ENCODE measurements at regions not wholly inside any gene's neighbourhood (a gene's known extent, or its start where the extent isn't known, plus 50 kb on each side); places are given as distances from the start of the nearest gene placed in this dataset.

DNA sequence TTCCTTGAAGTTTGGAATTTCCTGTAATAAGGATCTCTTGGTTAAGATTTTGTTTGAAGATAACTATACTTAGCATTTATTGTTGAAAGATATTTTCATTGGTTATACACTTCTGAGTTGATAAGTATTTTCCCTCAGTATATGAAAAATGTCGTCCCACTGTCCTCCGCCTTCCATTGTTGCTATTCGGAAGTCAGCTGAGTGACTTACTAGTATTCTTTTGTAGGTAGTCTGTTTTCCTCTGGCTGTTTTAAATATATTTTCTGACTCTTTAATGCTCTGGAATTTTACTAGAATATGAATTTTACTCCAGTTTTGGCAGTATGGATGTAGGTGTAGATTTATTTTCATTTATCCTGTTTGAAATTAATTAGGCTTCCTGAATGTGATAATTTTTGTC lies 498.7 kb upstream of the NFIA start:
- Histone ChIP-seq H3K14ac (ENCODE audit: insufficient read length) (no peak overlapping the region), H2BK120ac (replicated peaks; ENCODE audit: low read depth, low read length) (no peak overlapping the region), H2AK5ac (ENCODE audit: low read depth, low read length) (no peak overlapping the region), H3K27me3 (replicated peaks in 1 of 4; ENCODE audit: control insufficient read depth in 3 of 4, extremely low read depth in 1 of 4, insufficient read depth in 3 of 4, low read length in 3 of 4) (no peaks in the 10 kb centered on the region), H3K36me3 (ENCODE audit: control insufficient read depth in 2 of 4, insufficient read depth in 4 of 4, low read length in 3 of 4) (no peaks in the 10 kb centered on the region), H4K8ac (ENCODE audit: extremely low read depth, insufficient read depth, low read length) (no peak overlapping the region), H4K5ac (ENCODE audit: insufficient read length, low read depth, low read length) (no peak overlapping the region), H3K4me2 (ENCODE audit: insufficient read depth in 1 of 2, low read depth in 2 of 2, low read length in 2 of 2) (no peak overlapping the region), H2BK20ac (ENCODE audit: low read length) (no peak overlapping the region), H3K27ac (ENCODE audit: low read depth, low read length) (no peak overlapping the region), H3K9ac (replicated peaks in 1 of 4; ENCODE audit: extremely low read depth in 1 of 4, low read depth in 3 of 4, low read length in 3 of 4) (no peak overlapping the region), H2BK15ac (ENCODE audit: low read length) (no peak overlapping the region), H3K4me1 (replicated peaks in 1 of 4; ENCODE audit: control insufficient read depth in 3 of 4, insufficient read depth in 4 of 4, low read length in 3 of 4) (no peaks in the 10 kb centered on the region), H3K23me2 (ENCODE audit: low read depth, low read length) (no peaks in the 10 kb centered on the region), H2AFZ (ENCODE audit: low read length) (no peak overlapping the region), H3K56ac (replicated peaks; ENCODE audit: insufficient read length, low read depth, low read length) (no peak overlapping the region), H3K4ac (replicated peaks; ENCODE audit: insufficient read length, low read depth, low read length) (no peak overlapping the region), H4K20me1 (replicated peaks in 1 of 2; ENCODE audit: control insufficient read depth in 1 of 2, insufficient read depth in 2 of 2, low read length in 2 of 2) (no peaks in the 10 kb centered on the region), H3K18ac (ENCODE audit: extremely low read depth, low read length) (no peak overlapping the region), H3K79me2 (ENCODE audit: control insufficient read depth in 1 of 2, insufficient read depth in 2 of 2, low read length in 2 of 2) (no peaks in the 10 kb centered on the region), H3K79me1 (ENCODE audit: low read depth, low read length) (no peaks in the 10 kb centered on the region), H3K9me3 (ENCODE audit: insufficient read depth in 2 of 2, low read depth in 1 of 2, low read length in 1 of 2) (peaks cover 5 to 6% of the 10 kb centered on the region in 2 experiments), H2BK5ac (ENCODE audit: low read depth, low read length) (no peak overlapping the region), H4K91ac (replicated peaks; ENCODE audit: insufficient read length, low read length) (no peak overlapping the region), H3K23ac (ENCODE audit: insufficient read length) (no peak overlapping the region), H3K4me3 (ENCODE audit: extremely low read depth in 1 of 4, insufficient read depth in 2 of 4, low read depth in 3 of 4, low read length in 4 of 4) (no peak overlapping the region), H2BK12ac (ENCODE audit: low read depth, low read length) (no peak overlapping the region)
- POLR2A ChIA-PET (ENCODE audit: partially characterized antibody) = no interaction called here
- TF ChIP-seq SIX5 (IDR thresholded peaks at IDR 0.05; ENCODE audit: low read depth, low read length) = no peak
- TF ChIP-seq, protein P1, sequence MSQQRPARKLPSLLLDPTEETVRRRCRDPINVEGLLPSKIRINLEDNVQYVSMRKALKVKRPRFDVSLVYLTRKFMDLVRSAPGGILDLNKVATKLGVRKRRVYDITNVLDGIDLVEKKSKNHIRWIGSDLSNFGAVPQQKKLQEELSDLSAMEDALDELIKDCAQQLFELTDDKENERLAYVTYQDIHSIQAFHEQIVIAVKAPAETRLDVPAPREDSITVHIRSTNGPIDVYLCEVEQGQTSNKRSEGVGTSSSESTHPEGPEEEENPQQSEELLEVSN (IDR thresholded peaks at IDR 0.05) = no peak
- no peak for TF ChIP-seq EGR1 (IDR thresholded peaks at IDR 0.05; ENCODE audit: borderline replicate concordance, low read depth, low read length)
- no peak for TF ChIP-seq TAF7 (optimal IDR thresholded peaks at IDR 0.05; ENCODE audit: borderline replicate concordance, low read depth, low read length)
- no peak for TF ChIP-seq FOSL1 (IDR thresholded peaks at IDR 0.05; ENCODE audit: insufficient read depth, low read depth, low read length)
- no peak for TF ChIP-seq GABPA (IDR thresholded peaks at IDR 0.05; ENCODE audit: borderline replicate concordance, insufficient read depth, low read length)
- no peak for TF ChIP-seq BACH1 (IDR thresholded peaks at IDR 0.05; ENCODE audit: low read length)
- no peak for TF ChIP-seq SUZ12 (IDR thresholded peaks at IDR 0.05; ENCODE audit: low read length)
- no peak for TF ChIP-seq SIRT6 (IDR thresholded peaks at IDR 0.05; ENCODE audit: low read length)
- TF ChIP-seq SIN3A (conservative IDR thresholded peaks at IDR 0.05 in 1 of 2, IDR thresholded peaks at IDR 0.05 in 1 of 2; ENCODE audit: low read depth in 1 of 2, low read length in 2 of 2) = no peak
- no peak for TF ChIP-seq MAFK (IDR thresholded peaks at IDR 0.05; ENCODE audit: low read depth, low read length)
- TF ChIP-seq SP1 (IDR thresholded peaks at IDR 0.05; ENCODE audit: low read depth, low read length) = no peak
- no peak for DNase-seq (ENCODE audit: low read depth in 1 of 2, low spot score in 2 of 2)
- CTCF ChIA-PET (ENCODE audit: partially characterized antibody) = no interaction called here
- 97% methylated on average over 3 of the region's 3 CpGs; no CpG with 5 or more reads in 1 of the 2 experiments for WGBS, 2 experiments (ENCODE audit: extremely low coverage in 1 of 2, insufficient coverage in 1 of 2, insufficient read length in 1 of 2, insufficient replicate concordance in 2 of 2, low coverage in 1 of 2, low lambda C conversion rate in 2 of 2, missing lambda C conversion rate in 1 of 2)
- no peak for FAIRE-seq
